Ascending aorta (tissue), 2 donors: ENCODE measurements at regions not wholly inside any gene's neighbourhood (a gene's known extent, or its start where the extent isn't known, plus 50 kb on each side); places are given as distances from the start of the nearest gene placed in this dataset.

Source experiments
- DNase-seq, 2 donors: peaks; one replicate each; pipeline ENCODE4 v3.0.0-alpha.2; 2019; ENCODE audit warnings: low spot score in 2 of 2
- H3K27ac ChIP-seq, 2 donors: fragments of 200-600 bp; sonication (generic); one replicate each; pipeline ENCODE4 v1.5.1; 2016 to 2017; ENCODE audit warnings: mild to moderate bottlenecking in 1 of 2
- H3K27me3 ChIP-seq: fragments of 200-600 bp; sonication (generic); one replicate; pipeline ENCODE4 v1.5.1; 2017
- H3K36me3 ChIP-seq, 2 donors: fragments of 200-600 bp; sonication (generic); one replicate each; pipeline ENCODE4 v1.5.1; 2016
- H3K4me1 ChIP-seq, 2 donors: fragments of 200-600 bp; sonication (generic); one replicate each; pipeline ENCODE4 v1.5.1; 2016 to 2017; ENCODE audit warnings: mild to moderate bottlenecking in 1 of 2
- H3K4me3 ChIP-seq, 2 donors: fragments of 200-600 bp; sonication (generic); one replicate each; pipeline ENCODE4 v1.5.1; 2016 to 2017; ENCODE audit warnings: mild to moderate bottlenecking in 1 of 2
- H3K9me3 ChIP-seq, 2 donors: fragments of 200-600 bp; sonication (generic); one replicate each; pipeline ENCODE4 v1.5.1; 2016
- intact Hi-C: fragments of 100-400 bp; cut with DNase I; formaldehyde crosslinking; loops from one replicate; pipeline ENCODE4 v1.15.1; 2023
- TF ChIP-seq, protein P1 (sequence below), 3 experiments: fragments of 200-600 bp in 2 of 3; fragments of 450-650 bp in 1 of 3; sonication (generic) in 2 of 3; IDR thresholded peaks; one replicate each; pipeline ENCODE4 v1.5.1; 2016 to 2019; ENCODE audit warnings: antibody characterized with exemption in 3 of 3, mild to moderate bottlenecking in 1 of 3, moderate library complexity in 1 of 3

DNA sequence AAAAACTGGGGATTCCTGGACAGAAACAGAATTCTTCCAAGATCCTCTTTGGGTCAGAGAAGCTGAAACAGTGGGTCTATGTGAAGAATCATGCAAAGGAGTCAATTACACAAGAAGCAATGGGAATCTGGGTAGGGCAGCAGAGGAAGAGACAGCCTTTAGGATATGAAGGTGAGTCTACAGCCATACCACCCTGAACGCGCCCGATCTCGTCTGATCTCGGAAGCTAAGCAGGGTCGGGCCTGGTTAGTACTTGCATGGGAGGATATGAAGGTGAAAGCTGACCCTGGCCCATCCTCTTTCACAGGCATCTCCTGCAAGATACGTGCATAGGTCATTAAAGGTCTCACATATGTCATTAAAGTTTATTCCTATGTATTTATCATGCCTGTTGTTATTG lies 1080.9 kb upstream of the FANCL start:
- no peaks in the 10 kb centered on the region for H3K4me1 ChIP-seq
- TF ChIP-seq, protein P1, sequence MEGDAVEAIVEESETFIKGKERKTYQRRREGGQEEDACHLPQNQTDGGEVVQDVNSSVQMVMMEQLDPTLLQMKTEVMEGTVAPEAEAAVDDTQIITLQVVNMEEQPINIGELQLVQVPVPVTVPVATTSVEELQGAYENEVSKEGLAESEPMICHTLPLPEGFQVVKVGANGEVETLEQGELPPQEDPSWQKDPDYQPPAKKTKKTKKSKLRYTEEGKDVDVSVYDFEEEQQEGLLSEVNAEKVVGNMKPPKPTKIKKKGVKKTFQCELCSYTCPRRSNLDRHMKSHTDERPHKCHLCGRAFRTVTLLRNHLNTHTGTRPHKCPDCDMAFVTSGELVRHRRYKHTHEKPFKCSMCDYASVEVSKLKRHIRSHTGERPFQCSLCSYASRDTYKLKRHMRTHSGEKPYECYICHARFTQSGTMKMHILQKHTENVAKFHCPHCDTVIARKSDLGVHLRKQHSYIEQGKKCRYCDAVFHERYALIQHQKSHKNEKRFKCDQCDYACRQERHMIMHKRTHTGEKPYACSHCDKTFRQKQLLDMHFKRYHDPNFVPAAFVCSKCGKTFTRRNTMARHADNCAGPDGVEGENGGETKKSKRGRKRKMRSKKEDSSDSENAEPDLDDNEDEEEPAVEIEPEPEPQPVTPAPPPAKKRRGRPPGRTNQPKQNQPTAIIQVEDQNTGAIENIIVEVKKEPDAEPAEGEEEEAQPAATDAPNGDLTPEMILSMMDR (IDR thresholded peaks at IDR 0.05): no peak
- H3K36me3 ChIP-seq: no peaks in the 10 kb centered on the region
- no peak overlapping the region for H3K4me3 ChIP-seq
- no peak for DNase-seq
- no peak overlapping the region for H3K27ac ChIP-seq
- intact Hi-C loops: no loop called here
- H3K27me3 ChIP-seq: no peaks in the 10 kb centered on the region
- H3K9me3 ChIP-seq: no peaks in the 10 kb centered on the region

DNA sequence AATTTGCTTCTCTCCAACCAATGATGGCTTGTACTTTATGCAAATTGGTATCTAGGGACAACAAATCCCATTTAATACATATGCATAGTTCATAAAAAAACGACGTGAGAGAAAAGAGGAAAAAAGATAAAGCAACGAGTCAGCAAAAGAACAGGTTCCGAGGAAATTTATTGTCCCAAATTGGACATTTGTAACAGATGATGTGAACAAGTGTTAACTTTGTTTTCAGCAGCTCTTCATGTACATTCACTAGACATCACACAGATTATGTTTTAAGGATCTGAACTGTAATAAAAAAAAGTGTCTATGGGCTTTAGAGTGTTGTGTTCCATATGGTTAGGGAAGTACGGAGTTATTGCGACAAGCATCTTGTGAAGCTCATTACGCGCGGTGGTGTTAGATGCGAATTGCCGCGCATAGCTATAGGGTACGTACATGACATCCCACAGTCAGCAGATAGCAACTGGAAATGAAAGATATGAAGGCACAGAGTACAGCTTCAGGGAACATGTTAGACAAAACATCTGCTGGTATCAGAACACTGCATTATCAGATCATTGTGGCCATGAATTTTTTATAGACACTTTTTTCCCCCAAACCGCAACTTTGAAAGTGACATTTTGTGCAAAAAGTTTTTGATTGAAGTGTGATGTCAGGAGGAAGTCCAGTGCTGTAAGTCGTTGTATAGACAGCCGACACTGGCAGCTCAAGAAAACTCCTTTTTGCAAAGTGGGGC lies 1073.1 kb upstream of the FANCL start:
- TF ChIP-seq, protein P1 (IDR thresholded peaks at IDR 0.05): no peak
- no peaks in the 10 kb centered on the region for H3K27me3 ChIP-seq

DNA sequence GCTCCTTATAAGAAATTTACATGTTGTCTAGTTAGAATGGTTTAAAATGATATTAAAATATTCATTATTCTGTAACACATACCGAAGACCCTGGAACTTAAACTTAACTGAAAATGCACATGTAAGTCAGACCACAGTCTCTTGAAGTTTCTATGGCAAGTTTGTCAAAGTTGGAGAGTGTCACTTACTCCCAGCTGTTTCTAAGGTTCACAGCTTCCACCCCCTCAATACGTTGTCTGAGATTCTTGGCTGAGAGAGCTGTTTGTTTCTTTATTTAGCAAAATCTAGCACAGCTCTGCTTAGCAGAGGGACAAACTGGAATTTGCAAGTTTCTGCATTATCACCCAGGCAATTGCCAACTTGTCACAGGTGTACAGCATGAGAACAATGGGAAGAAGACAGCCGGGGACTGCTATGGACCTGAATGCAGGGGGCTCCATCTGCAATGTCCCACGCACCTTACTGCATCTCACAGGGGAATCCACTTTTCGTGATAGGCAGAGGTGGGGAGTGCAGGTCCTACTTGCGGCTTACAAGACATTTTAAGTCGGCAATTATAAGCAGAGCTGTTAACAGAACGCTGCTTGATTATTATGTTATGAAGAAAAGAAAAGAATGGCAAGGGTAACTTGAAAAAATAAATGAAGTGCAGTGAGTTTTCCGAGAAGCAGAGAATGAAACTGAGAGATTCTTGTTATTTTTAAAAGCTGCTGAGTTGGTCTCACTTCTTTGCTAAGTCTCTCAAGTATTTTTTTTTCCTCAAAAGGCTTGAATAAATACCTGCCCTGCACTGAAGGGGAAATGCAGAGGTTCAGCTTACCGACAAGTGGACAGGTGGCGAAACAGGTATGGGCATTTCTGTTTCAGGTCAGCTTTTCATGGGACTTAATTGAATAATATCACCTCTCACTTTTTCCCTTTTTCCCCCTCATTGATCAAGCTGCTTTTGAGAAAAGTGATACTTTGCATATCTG lies 1072.1 kb upstream of the FANCL start:
- TF ChIP-seq, protein P1 (IDR thresholded peaks at IDR 0.05): no peak
- Histone ChIP-seq H3K4me3 (no peak overlapping the region), H3K36me3 (no peaks in the 10 kb centered on the region), H3K9me3 (no peaks in the 10 kb centered on the region), H3K27me3 (no peaks in the 10 kb centered on the region), H3K27ac (no peak overlapping the region), H3K4me1 (no peaks in the 10 kb centered on the region)
- intact Hi-C loops: no loop called here
- no peak for DNase-seq

More for the DNA sequence above, 1073.1 kb upstream of the FANCL start:
- DNase-seq: no peak
- Histone ChIP-seq H3K27ac (no peak overlapping the region), H3K4me3 (no peak overlapping the region), H3K4me1 (no peaks in the 10 kb centered on the region), H3K36me3 (no peaks in the 10 kb centered on the region), H3K9me3 (no peaks in the 10 kb centered on the region)
- intact Hi-C loops: no loop called here

DNA sequence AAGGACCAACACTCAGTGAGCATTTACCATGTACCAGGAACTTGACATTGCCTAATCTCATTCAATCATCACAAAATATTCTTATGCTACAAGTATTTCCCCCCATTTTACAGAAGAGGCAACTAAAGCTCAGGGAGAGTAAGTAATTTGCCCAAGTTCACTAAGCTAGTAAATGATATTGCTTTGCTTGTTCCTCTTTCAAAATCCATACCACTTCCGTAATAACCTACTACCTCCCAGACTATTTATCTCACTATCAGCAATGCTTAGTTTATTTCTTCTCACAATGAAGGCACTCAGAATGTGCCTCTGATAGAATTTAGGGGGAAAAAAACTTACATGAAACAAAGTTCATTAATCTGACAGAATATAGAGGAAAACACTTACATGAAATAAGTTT lies 1070.9 kb upstream of the FANCL start:
- TF ChIP-seq, protein P1 (IDR thresholded peaks at IDR 0.05): no peak
- no peak overlapping the region for H3K4me3 ChIP-seq
- no peaks in the 10 kb centered on the region for H3K36me3 ChIP-seq
- H3K9me3 ChIP-seq: no peaks in the 10 kb centered on the region
- no peak overlapping the region for H3K27ac ChIP-seq
- no peak for DNase-seq
- intact Hi-C loops: no loop called here
- no peaks in the 10 kb centered on the region for H3K4me1 ChIP-seq
- no peaks in the 10 kb centered on the region for H3K27me3 ChIP-seq

GRCh38 chr2:59308108-59308507 lies 1067.0 kb upstream of the FANCL start:
- intact Hi-C loops: no loop called here
- H3K36me3 ChIP-seq: no peaks in the 10 kb centered on the region
- no peak for DNase-seq
- TF ChIP-seq, protein P1 (IDR thresholded peaks at IDR 0.05): no peak
- H3K27me3 ChIP-seq: no peaks in the 10 kb centered on the region
- H3K9me3 ChIP-seq: no peaks in the 10 kb centered on the region
- H3K27ac ChIP-seq: no peak overlapping the region
- H3K4me1 ChIP-seq: no peaks in the 10 kb centered on the region
- H3K4me3 ChIP-seq: no peak overlapping the region
